Nephron (organoid): ENCODE measurements at regions not wholly inside any gene's neighbourhood (a gene's known extent, or its start where the extent isn't known, plus 50 kb on each side); places are given as distances from the start of the nearest gene placed in this dataset.

ENCODE experiments used
- H3K27ac Mint-ChIP-seq, 3 experiments: 2 replicates each; pipeline ENCODE4 v1.8.0; 2020; ENCODE audit warnings: mixed read lengths in 3 of 3, mild to moderate bottlenecking in 2 of 3, moderate library complexity in 1 of 3
- H3K27me3 Mint-ChIP-seq: 2 replicates; pipeline ENCODE4 v1.8.0; 2021; ENCODE audit warnings: low read depth, mild to moderate bottlenecking, moderate library complexity, mixed read lengths
- H3K36me3 Mint-ChIP-seq: 2 replicates; pipeline ENCODE4 v1.8.0; 2020; ENCODE audit warnings: low read depth, mixed read lengths
- H3K4me1 Mint-ChIP-seq: 2 replicates; pipeline ENCODE4 v1.8.0; 2020; ENCODE audit warnings: mixed read lengths
- H3K4me3 Mint-ChIP-seq, 3 experiments: 2 replicates each; pipeline ENCODE4 v1.8.0; 2020; ENCODE audit warnings: mild to moderate bottlenecking in 3 of 3, mixed read lengths in 3 of 3, moderate library complexity in 2 of 3
- H3K9me3 Mint-ChIP-seq: 2 replicates; pipeline ENCODE4 v1.8.0; 2020; ENCODE audit warnings: mixed read lengths
- TF ChIP-seq, protein P1 (sequence below), 3 experiments: fragments of 200-600 bp; sonication (generic); IDR thresholded peaks; one replicate each; pipeline ENCODE4 v1.5.0; 2021; ENCODE audit warnings: antibody characterized with exemption in 3 of 3; ENCODE audit not compliant: unreplicated experiment in 3 of 3

DNA sequence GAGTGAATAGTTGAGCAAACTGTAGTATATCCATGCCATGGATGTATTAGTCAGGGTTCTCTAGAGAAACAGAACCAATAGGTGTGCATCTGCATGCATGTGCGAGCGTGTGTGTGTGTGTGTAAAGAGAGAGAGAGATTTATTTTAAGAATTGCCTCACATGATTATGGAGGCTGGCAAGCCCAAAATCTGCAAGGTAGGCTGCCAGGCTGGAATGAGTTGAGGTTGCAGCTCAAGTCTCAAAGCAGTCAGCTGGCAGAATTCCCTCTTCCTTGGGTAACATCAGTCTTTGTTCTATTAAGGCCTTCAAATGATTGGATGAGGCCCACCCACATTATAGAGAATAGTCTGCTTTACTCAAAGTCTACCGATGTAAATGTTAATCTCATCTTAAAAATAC is 187.8 kb downstream of the ANAPC1 start:
- Mint-ChIP-seq H3K27me3 (no peaks in the 10 kb centered on the region), H3K4me3 (no peak overlapping the region), H3K36me3 (no peaks in the 10 kb centered on the region), H3K4me1 (peaks cover 15% of the 10 kb centered on the region), H3K9me3 (peaks cover 16% of the 10 kb centered on the region), H3K27ac (peak overlapping the region in 1 of 3 experiments; percentile 20)
- TF ChIP-seq, protein P1, sequence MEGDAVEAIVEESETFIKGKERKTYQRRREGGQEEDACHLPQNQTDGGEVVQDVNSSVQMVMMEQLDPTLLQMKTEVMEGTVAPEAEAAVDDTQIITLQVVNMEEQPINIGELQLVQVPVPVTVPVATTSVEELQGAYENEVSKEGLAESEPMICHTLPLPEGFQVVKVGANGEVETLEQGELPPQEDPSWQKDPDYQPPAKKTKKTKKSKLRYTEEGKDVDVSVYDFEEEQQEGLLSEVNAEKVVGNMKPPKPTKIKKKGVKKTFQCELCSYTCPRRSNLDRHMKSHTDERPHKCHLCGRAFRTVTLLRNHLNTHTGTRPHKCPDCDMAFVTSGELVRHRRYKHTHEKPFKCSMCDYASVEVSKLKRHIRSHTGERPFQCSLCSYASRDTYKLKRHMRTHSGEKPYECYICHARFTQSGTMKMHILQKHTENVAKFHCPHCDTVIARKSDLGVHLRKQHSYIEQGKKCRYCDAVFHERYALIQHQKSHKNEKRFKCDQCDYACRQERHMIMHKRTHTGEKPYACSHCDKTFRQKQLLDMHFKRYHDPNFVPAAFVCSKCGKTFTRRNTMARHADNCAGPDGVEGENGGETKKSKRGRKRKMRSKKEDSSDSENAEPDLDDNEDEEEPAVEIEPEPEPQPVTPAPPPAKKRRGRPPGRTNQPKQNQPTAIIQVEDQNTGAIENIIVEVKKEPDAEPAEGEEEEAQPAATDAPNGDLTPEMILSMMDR (IDR thresholded peaks at IDR 0.05; ENCODE audit: unreplicated experiment in 3 of 3): no peak

DNA sequence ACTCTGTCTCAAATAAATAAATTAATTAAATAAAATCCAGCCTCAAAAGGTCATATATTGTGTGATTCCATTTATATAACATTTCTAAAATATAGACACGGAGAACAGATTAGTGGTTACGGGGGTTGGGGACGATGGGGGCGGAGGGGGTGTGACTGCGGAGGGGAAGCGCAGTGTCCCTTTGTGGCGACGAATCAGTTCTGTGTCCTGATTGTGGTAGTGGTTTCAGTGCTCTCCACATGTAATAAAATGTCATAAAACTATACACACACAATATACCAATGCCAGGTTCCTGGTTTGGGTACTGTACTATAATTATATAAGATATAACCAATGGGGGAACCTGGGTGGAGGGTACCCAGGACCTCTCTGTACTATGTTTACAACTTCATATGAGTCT is 186.4 kb downstream of the ANAPC1 start:
- Mint-ChIP-seq H3K4me1 (peaks cover 19% of the 10 kb centered on the region), H3K27ac (no peak overlapping the region)

DNA sequence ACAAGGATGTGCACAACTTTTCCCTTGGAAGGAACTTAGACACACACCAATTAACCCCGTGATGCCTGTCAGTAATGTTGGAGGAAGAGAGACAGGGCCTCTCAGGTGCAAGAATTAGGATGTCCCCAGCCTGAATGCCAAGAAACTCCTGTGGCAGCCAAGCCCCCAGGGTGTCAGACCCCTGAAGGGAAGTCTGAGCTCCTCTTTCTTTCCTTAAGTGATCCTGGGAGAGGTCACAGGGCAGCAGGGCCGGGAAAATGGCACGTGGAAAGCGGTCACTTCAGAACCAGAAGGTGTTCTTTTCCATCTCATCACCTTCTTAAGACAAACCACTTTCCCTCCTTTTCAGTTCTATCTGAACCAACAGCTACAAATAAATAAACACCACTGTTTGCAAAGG is 185.9 kb downstream of the ANAPC1 start:
- no peaks in the 10 kb centered on the region for H3K27me3 Mint-ChIP-seq
- no peak overlapping the region for H3K27ac Mint-ChIP-seq
- H3K36me3 Mint-ChIP-seq: no peaks in the 10 kb centered on the region
- H3K4me1 Mint-ChIP-seq: peaks cover 19% of the 10 kb centered on the region
- peaks cover 15% of the 10 kb centered on the region for H3K9me3 Mint-ChIP-seq
- H3K4me3 Mint-ChIP-seq: no peak overlapping the region
- TF ChIP-seq, protein P1 (IDR thresholded peaks at IDR 0.05; ENCODE audit: unreplicated experiment in 3 of 3): no peak

More for the DNA sequence above, 186.4 kb downstream of the ANAPC1 start:
- TF ChIP-seq, protein P1 (IDR thresholded peaks at IDR 0.05; ENCODE audit: unreplicated experiment in 3 of 3): no peak
- Mint-ChIP-seq H3K4me3 (no peak overlapping the region), H3K9me3 (peaks cover 15% of the 10 kb centered on the region), H3K36me3 (no peaks in the 10 kb centered on the region), H3K27me3 (no peaks in the 10 kb centered on the region)

DNA sequence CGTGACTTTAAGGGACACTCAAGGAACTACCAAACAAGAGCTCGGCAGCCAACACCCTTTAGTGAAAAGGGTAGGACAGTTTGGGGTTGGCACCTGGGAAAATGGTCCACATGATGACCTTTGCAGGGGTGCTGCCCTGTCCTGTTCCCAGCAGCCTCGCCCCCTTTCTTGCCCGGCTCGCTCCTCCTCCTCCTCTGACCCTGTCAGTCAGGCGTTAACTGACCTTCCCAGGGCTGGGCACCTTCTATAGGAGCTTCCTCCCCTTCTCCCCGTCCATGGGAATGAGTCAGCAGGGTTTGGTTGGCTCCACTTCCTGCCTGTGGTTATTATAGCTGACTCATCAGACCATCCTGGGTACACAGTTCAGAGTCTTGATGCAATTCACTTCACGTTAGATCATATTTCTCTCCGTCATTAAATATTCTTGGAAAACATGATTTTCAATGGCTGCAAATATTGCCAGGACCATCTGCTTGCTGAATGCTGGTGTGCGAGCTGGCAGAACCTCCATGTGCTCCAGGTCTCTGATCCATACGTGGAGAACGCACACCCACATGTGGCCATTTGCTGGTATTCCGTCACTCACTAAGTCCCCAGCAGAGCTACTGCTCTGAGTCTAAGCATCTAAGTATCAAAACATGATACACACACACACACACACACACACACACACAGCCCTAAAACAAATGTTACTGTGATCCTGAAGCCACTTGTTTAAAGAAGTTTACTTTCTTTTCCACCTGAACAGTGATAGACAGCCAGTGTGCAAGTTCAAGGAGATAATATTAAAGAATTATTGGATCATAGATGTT is 185.0 kb downstream of the ANAPC1 start:
- Mint-ChIP-seq H3K36me3 (no peaks in the 10 kb centered on the region), H3K4me1 (peaks cover 19% of the 10 kb centered on the region), H3K9me3 (peaks cover 9% of the 10 kb centered on the region), H3K4me3 (no peak overlapping the region), H3K27me3 (no peaks in the 10 kb centered on the region), H3K27ac (peak overlapping the region; percentile 2 to 44 (median 8))
- TF ChIP-seq, protein P1 (IDR thresholded peaks at IDR 0.05; ENCODE audit: unreplicated experiment in 3 of 3): peak in 1 of 3 experiments; percentile 29

DNA sequence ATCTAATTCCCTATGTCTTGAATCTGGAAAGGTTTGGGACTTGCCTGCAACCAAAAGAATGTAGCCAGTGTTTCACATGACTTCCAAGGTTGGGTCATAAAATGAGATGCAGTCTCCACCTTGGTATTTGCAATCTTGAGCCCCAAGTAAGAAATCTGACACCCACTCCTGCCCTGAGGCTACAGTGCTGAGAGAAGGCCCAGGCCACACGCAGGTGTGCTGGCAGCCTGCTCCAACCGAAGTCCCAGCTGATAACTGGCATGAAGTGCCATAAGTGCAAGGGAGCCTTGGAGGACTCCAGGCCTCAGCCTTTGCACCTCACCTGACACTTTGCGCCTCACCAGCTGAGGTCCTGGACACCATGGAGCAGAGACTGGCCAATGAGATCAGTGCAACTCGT is 182.7 kb downstream of the ANAPC1 start:
- no peaks in the 10 kb centered on the region for H3K36me3 Mint-ChIP-seq
- H3K27ac Mint-ChIP-seq: no peak overlapping the region
- no peak overlapping the region for H3K4me3 Mint-ChIP-seq
- H3K4me1 Mint-ChIP-seq: peaks cover 31% of the 10 kb centered on the region
- no peaks in the 10 kb centered on the region for H3K9me3 Mint-ChIP-seq
- TF ChIP-seq, protein P1 (IDR thresholded peaks at IDR 0.05; ENCODE audit: unreplicated experiment in 3 of 3): no peak
- no peaks in the 10 kb centered on the region for H3K27me3 Mint-ChIP-seq

DNA sequence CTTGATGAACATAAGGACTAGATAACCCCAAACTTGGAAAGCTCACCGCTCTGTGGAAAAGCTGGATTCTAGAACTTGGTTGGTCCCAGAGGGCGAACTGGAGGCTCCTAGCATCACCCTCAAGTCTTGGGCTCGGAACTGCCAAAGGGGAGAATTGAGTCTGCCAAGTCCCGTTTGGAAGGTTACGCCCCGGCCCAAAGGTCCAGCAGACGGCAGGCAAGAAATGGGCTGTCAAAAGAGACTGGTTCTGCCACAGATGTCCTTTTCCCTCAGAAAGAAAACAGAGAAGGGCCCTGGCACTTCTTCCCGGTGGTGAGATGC is 182.2 kb downstream of the ANAPC1 start:
- no peaks in the 10 kb centered on the region for H3K27me3 Mint-ChIP-seq

More for the DNA sequence above, 182.2 kb downstream of the ANAPC1 start:
- TF ChIP-seq, protein P1 (IDR thresholded peaks at IDR 0.05; ENCODE audit: unreplicated experiment in 3 of 3): no peak
- no peaks in the 10 kb centered on the region for H3K36me3 Mint-ChIP-seq
- no peaks in the 10 kb centered on the region for H3K9me3 Mint-ChIP-seq
- no peak overlapping the region for H3K4me3 Mint-ChIP-seq
- H3K27ac Mint-ChIP-seq: peak overlapping the region in 2 of 3 experiments; percentile 61 to 69
- H3K4me1 Mint-ChIP-seq: peaks cover 31% of the 10 kb centered on the region
